Suppressor macrophage (primary cell): ENCODE measurements at regions not wholly inside any gene's neighbourhood (a gene's known extent, or its start where the extent isn't known, plus 50 kb on each side); places are given as distances from the start of the nearest gene placed in this dataset.

Source experiments
- DNase-seq, 4 experiments: peaks; one replicate each; pipeline ENCODE4 v3.0.0-alpha.2; 2020 to 2022

- DNase-seq = no peak
These were observed 117.0 kb upstream of the CHL1 start for GRCh38 chr3:79542-79941.

DNA sequence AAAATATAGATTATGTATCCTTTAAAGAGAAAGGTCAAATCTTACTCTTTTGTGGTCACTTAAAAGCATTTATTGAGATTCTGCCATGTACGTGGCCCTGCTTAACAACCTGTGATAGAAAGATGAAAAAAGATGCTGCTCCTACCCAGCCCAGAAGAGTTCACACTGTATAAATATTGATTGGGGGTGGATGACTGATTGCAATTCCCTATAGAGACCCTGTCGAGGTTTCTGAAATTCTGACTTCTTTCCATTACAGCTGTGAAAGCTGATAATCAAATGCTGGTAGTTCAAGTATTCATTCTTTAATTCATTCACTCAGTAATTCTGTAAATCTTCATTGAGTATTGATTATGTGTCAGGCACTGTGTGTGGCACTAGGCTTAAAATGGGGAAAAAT is 114.1 kb upstream of the CHL1 start:
- no peak for DNase-seq

GRCh38 chr3:83096-83495 is 113.5 kb upstream of the CHL1 start:
- no peak for DNase-seq

GRCh38 chr3:85180-85579 is 111.4 kb upstream of the CHL1 start:
- no peak for DNase-seq

GRCh38 chr3:88267-88666 is 108.3 kb upstream of the CHL1 start:
- DNase-seq = no peak

DNA sequence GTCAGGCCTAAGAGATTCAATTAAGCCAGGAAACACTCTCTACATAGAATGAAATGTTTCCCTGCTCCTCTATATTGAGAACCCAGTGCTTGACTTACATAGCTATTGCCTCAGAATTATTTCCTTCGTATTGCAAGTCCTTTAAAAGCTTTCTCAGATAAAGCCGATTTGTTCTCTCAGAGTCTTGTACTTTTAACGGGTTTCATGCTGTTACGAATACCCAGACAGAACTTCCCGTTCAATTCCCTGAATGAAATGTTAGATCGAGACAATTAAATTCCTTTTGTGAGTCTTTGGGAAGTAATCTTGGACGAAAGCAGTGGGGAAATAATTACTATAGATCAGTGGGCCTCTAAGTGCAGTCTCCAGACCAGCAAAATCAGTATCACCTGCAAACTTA is 102.8 kb upstream of the CHL1 start:
- no peak for DNase-seq

DNA sequence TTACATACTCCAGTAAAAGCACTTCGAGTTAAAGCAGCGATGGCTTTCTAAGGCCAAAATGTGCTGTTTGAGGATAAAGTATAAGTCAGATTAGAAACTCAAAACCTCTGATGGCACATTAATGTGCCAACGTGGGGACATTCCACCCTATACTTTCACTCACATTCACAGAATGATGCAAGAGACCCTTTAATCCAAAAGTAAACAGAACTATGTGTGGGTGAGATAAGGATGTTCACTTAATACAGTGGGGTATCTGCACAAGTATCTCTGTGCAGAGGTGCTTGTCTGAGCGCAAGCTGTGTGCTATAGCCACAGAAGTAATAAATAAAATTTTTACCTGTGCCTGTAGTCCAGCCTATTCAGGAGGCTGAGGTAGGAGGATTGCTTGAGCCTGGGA is 100.3 kb upstream of the CHL1 start:
- no peak for DNase-seq

GRCh38 chr3:97417-98258 is 98.9 kb upstream of the CHL1 start:
- DNase-seq = no peak

DNA sequence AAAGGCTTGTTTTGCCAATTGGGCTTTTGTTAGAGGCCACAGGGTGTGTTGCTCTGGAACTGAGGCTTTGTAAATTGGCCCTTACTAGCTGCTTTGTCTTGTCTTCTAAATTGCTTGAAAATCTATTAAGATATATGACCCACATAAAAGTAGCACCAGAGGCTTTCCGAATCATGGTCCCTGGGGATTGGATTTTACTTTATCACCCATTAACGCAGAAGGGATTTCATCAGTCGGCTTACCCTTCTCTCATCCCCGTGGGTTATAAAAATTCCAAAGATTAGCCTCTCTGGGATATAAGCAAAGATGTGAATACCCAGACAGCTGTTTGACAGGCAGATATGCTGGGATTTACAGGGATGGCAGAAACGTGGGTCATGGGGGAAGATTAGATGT is 98.3 kb upstream of the CHL1 start:
- DNase-seq = no peak

GRCh38 chr3:99506-99905 is 97.1 kb upstream of the CHL1 start:
- no peak for DNase-seq

DNA sequence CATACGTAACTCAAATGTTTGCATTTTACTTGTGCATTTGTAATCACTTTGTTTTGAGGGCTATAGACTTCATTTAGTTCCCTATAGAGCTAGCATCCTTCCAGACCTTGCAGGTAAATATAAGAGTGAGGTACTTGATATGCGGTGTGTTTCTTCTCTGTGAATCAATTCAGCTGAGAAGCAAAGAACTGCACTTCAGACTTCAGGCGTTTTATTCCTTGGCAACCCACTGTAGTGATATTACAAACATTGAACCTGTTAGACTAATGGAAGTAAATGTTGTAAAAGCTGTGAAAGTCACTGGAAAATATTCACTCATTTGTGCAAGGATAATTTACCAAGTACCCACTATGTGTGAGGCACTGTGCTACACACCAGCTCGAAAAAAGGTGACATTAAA is 94.1 kb upstream of the CHL1 start:
- no peak for DNase-seq

DNA sequence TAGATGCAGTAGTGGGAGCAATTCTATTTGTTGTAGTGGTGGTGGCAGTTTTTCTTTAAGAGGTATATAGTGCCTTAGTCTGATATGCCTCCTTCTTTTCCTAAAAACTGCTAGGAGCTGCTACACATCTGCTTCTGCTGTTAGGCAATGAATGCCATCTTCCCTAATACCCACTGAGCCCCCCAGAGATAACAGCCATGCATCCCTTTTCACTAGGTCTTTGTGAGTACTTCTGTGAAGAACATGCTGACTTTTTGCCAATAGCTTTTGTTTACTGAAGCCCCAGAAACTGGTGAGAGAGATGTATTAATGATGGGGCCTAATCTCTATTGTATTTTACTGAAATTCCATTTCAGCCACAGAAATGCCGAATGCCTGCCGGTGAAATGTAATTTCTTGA is 92.6 kb upstream of the CHL1 start:
- DNase-seq = no peak

- no peak for DNase-seq
These were observed 91.0 kb upstream of the CHL1 start for GRCh38 chr3:105585-105984.

DNA sequence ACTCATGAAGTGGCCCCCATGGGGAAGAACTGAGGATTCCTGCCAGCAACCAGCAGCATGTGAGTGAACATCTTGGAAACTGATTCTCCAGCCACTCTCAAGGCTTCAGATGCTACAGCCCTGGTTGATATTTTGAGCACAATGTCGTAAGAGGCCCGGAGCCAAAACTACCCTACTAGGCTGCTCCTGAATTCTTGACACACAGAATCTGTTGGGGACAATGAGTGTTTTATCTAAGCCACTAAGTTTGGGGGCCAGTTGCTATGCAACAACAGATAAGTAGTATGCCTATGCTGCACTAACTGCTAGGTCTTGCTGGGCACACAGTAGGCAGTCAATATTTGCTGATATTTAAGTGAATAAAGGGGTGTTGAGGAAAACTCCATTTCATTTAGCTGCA is 89.9 kb upstream of the CHL1 start:
- DNase-seq = no peak

GRCh38 chr3:111143-112069 is 85.2 kb upstream of the CHL1 start:
- DNase-seq = no peak

GRCh38 chr3:112773-113172 is 83.8 kb upstream of the CHL1 start:
- DNase-seq = no peak

DNA sequence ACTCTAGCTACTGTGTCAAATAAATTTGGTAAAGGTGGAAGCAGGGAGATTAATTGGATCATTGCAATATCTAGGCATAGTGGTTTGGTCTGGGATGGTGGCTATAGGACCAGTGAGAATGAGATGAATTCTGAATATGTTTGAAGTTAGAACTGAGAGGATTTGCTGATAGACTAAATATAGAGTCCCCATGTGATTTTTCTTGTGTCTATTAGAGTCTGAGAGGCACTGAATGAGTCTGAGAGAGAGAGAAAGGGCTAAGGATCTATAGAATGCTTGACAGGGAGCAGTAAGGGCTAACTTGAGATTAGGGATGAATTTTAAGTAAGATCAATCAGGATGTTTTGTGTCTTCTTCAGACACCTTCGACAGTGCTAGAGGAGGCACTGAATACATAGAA is 77.9 kb upstream of the CHL1 start:
- no peak for DNase-seq

GRCh38 chr3:123341-123740 is 73.2 kb upstream of the CHL1 start:
- no peak for DNase-seq

GRCh38 chr3:124557-125179 is 71.9 kb upstream of the CHL1 start:
- no peak for DNase-seq

DNA sequence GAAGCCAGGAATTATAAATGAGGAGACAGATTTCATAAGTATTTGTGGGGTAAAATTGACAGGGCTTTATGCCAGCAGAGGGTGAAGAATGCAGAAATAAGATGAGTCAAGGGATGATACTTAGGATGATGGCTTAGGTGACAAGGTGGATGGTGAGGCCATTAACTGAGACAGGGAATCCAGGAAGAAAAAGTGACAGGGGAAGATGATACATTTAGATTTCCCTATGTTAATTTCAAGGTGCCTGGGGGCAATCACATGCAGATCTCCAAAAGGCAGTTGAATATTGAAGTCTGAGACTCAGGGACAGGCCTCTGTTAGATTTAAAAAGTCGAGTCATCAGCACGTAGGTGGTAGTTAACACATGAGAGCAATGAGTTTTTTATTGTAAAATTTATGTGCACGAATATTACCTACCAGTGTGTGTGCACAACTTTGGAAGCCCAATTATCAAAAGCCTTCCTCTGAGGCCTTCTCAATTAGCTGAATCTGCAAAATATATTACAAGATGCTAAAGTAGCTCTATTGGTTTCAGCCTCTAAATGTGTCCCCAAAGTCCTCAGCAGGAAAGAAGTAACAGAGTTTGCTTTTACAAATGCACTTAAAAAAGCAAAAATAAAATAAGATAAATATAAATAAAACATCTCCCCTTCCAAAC is 67.9 kb upstream of the CHL1 start:
- no peak for DNase-seq

DNA sequence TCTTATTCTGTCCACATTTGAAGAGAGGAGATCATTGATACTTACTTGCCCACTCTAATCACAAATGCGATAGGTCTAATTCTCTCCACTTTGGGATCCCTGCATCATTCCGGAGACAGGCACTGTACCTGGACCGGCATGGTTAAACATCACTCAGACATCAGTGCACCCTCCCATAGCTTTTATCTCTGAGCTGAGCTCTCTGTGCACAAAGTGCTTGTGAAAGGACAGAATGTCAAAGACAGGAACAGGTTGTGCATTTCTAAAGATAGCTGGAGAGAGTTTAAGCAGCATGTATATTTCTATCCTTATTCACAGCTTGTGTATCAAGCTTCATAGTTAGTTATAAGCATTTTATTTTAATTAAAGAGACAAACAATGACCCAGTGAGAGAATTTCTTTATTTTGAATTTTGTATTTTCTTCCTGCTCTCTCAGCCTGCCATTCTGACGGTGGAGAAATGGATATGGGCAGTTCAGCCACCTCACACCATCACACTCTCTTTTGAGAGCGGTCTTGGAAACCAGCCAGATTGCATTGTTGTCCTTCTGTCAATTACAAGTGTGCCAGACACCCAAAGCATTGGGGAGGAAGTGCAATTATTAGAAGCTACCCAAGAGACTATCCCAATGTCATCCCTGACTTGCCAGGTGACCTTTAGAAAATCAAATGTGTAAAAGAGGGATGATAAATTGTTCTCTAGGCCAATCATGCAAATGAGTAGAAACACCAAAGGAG is 65.2 kb upstream of the CHL1 start:
- no peak for DNase-seq

DNA sequence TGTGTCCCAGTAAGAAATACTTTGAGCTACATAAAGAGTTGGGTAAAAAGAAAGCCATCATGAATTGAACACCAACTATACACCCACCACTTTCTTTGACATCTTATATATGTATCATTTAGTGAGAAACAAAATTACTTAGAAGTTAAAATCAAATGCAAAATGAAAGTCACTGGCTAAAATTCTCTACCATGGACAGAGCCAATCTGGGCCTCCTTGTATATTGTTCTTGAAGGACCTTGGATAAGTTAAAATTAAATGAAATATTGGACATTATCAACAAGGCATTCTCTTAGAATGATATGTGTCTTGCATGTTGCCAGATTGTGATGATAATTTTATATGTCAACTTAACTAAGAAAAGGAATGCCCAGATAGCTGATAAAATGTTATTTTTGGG is 64.2 kb upstream of the CHL1 start:
- DNase-seq = no peak
